GM23338 (cell line): ENCODE measurements at regions not wholly inside any gene's neighbourhood (a gene's known extent, or its start where the extent isn't known, plus 50 kb on each side); places are given as distances from the start of the nearest gene placed in this dataset.

Source experiments
- ATAC-seq: fragments of 200-7000 bp; cut with Tn5 transposase; 3 replicates; pipeline ENCODE4 v1.9.1; 2020
- DNase-seq: peaks from one replicate; pipeline ENCODE4 v3.0.0-alpha.2; 2015; ENCODE audit warnings: low spot score
- H2AFZ ChIP-seq: fragments of 200-600 bp; sonication (generic); 2 replicates; pipeline ENCODE4 v1.8.0; 2016; ENCODE audit warnings: antibody characterized with exemption, mild to moderate bottlenecking, moderate library complexity
- H3F3A ChIP-seq: fragments of 200-600 bp; sonication (generic); replicated peaks from 2 replicates; pipeline ENCODE4 v1.8.0; 2017; ENCODE audit warnings: antibody characterized with exemption, mixed run types, low read depth
- H3K27ac ChIP-seq: fragments of 200-600 bp; sonication (generic); 2 replicates; pipeline ENCODE4 v1.6.1; 2016; ENCODE audit warnings: low read depth
- H3K27me3 ChIP-seq: fragments of 200-600 bp; sonication (generic); 2 replicates; pipeline ENCODE4 v1.8.0; 2016; ENCODE audit warnings: mild to moderate bottlenecking, mixed run types, moderate library complexity; ENCODE audit not compliant: insufficient read depth
- H3K36me3 ChIP-seq: fragments of 200-600 bp; sonication (generic); 2 replicates; pipeline ENCODE4 v1.8.0; 2016; ENCODE audit warnings: mild to moderate bottlenecking; ENCODE audit not compliant: insufficient read depth
- H3K4me1 ChIP-seq: fragments of 200-600 bp; sonication (generic); 2 replicates; pipeline ENCODE4 v1.8.0; 2016; ENCODE audit warnings: mild to moderate bottlenecking, moderate library complexity; ENCODE audit not compliant: insufficient read depth
- H3K4me2 ChIP-seq: fragments of 200-600 bp; sonication (generic); 2 replicates; pipeline ENCODE4 v1.7.1; 2017; ENCODE audit warnings: mixed run types
- H3K4me3 ChIP-seq: fragments of 200-600 bp; sonication (generic); 2 replicates; pipeline ENCODE4 v1.6.1; 2016; ENCODE audit warnings: mixed run types
- H3K79me2 ChIP-seq: fragments of 200-600 bp; sonication (generic); replicated peaks from 2 replicates; pipeline ENCODE4 v1.8.0; 2017; ENCODE audit warnings: mild to moderate bottlenecking; ENCODE audit not compliant: insufficient read depth
- H3K9me2 ChIP-seq: fragments of 200-600 bp; sonication (generic); 2 replicates; pipeline ENCODE4 v1.8.0; 2017; ENCODE audit not compliant: insufficient read depth
- H4K20me1 ChIP-seq: fragments of 200-600 bp; sonication (generic); replicated peaks from 2 replicates; pipeline ENCODE4 v1.8.0; 2017; ENCODE audit warnings: mild to moderate bottlenecking; ENCODE audit not compliant: insufficient read depth
- H3K27ac Mint-ChIP-seq: 2 replicates; pipeline ENCODE4 v1.8.0; 2020; ENCODE audit warnings: inconsistent platforms, mild to moderate bottlenecking, moderate library complexity, mixed read lengths
- H3K27me3 Mint-ChIP-seq: 3 replicates; pipeline ENCODE4 v1.8.0; 2022; ENCODE audit warnings: low read depth, mild to moderate bottlenecking, moderate library complexity, mixed read lengths, inconsistent platforms; ENCODE audit not compliant: insufficient read depth, poor library complexity
- H3K36me3 Mint-ChIP-seq: 3 replicates; pipeline ENCODE4 v1.8.0; 2021; ENCODE audit warnings: low read depth, mild to moderate bottlenecking, inconsistent platforms, moderate library complexity, mixed read lengths
- H3K4me1 Mint-ChIP-seq: 3 replicates; pipeline ENCODE4 v1.8.0; 2020; ENCODE audit warnings: mild to moderate bottlenecking, inconsistent platforms, mixed read lengths
- H3K4me3 Mint-ChIP-seq: 3 replicates; pipeline ENCODE4 v1.8.0; 2021; ENCODE audit warnings: moderate library complexity, mild to moderate bottlenecking, inconsistent platforms, mixed read lengths
- H3K9me3 Mint-ChIP-seq: 3 replicates; pipeline ENCODE4 v1.8.0; 2020; ENCODE audit warnings: moderate library complexity, mild to moderate bottlenecking, inconsistent platforms, mixed read lengths
- CREB1 ChIP-seq: fragments of 250-450 bp; sonication (Bioruptor Pico); IDR thresholded peaks from 2 replicates; pipeline ENCODE4 v1.5.0; 2020; ENCODE audit warnings: low read depth, mild to moderate bottlenecking, moderate library complexity
- CTCF ChIP-seq, 2 experiments: fragments of 200-600 bp in 1 of 2; sonication (generic) in 1 of 2; conservative IDR thresholded peaks; 2 replicates each; pipeline versions ENCODE4 v1.5.1 to v1.6.1; 2016 to 2017; ENCODE audit warnings: antibody characterized with exemption in 2 of 2, low read depth in 2 of 2, mild to moderate bottlenecking in 2 of 2, moderate library complexity in 1 of 2
- EZH2 ChIP-seq: fragments of 200-600 bp; sonication (generic); IDR thresholded peaks from one replicate; pipeline ENCODE4 v1.8.0; 2017; ENCODE audit warnings: antibody characterized with exemption, mild to moderate bottlenecking, low read depth; ENCODE audit not compliant: unreplicated experiment
- JUNB ChIP-seq: IDR thresholded peaks from one replicate; pipeline ENCODE4 v1.6.1; 2016; ENCODE audit warnings: antibody characterized with exemption; ENCODE audit not compliant: unreplicated experiment
- NANOG ChIP-seq: IDR thresholded peaks from 2 replicates; pipeline ENCODE4 v1.6.1; 2016; ENCODE audit warnings: antibody characterized with exemption, borderline replicate concordance
- REST ChIP-seq: IDR thresholded peaks from one replicate; pipeline ENCODE4 v1.6.1; 2018; ENCODE audit warnings: antibody characterized with exemption; ENCODE audit not compliant: unreplicated experiment
- STAT1 ChIP-seq: IDR thresholded peaks from one replicate; pipeline ENCODE4 v1.6.1; 2016; ENCODE audit warnings: antibody characterized with exemption; ENCODE audit not compliant: unreplicated experiment
- ZNF331 ChIP-seq: fragments of 250-450 bp; sonication (Bioruptor Pico); IDR thresholded peaks from 2 replicates; pipeline ENCODE4 v1.5.0; 2020; ENCODE audit warnings: low read depth, mild to moderate bottlenecking, moderate library complexity

GRCh38 chr5:152883066-152883775 is 478.1 kb upstream of the NMUR2 start:
- no peak overlapping the region for H3K4me3 ChIP-seq
- TF ChIP-seq STAT1 (no peak), CTCF (conservative IDR thresholded peaks at IDR 0.05; ENCODE audit: low read depth in 2 of 2) (no peak), EZH2 (no peak), CREB1 (CRISPR knock-in tag) (no peak), ZNF331 (CRISPR knock-in tag) (no peak), JUNB (no peak), REST (no peak)
- no peaks in the 10 kb centered on the region for H4K20me1 ChIP-seq

GRCh38 chr5:152884006-152884405 is 478.9 kb upstream of the NMUR2 start:
- Histone ChIP-seq H3F3A (no peaks in the 10 kb centered on the region), H3K9me2 (no peaks in the 10 kb centered on the region), H3K4me1 (no peaks in the 10 kb centered on the region), H3K79me2 (no peaks in the 10 kb centered on the region), H3K4me2 (no peak overlapping the region), H3K27ac (no peak overlapping the region), H4K20me1 (no peaks in the 10 kb centered on the region), H2AFZ (no peak overlapping the region), H3K27me3 (no peaks in the 10 kb centered on the region), H3K36me3 (no peaks in the 10 kb centered on the region), H3K4me3 (no peak overlapping the region)
- H3K4me3 Mint-ChIP-seq = no peak overlapping the region
- no peaks in the 10 kb centered on the region for H3K36me3 Mint-ChIP-seq
- H3K9me3 Mint-ChIP-seq = no peaks in the 10 kb centered on the region
- ATAC-seq = no peak
- H3K4me1 Mint-ChIP-seq = no peaks in the 10 kb centered on the region
- no peak for DNase-seq
- TF ChIP-seq NANOG (no peak), STAT1 (no peak)
- peaks cover 2% of the 10 kb centered on the region for H3K27me3 Mint-ChIP-seq
- no peak overlapping the region for H3K27ac Mint-ChIP-seq

More at GRCh38 chr5:152883066-152883775, 478.1 kb upstream of the NMUR2 start:
- no peaks in the 10 kb centered on the region for H3K9me2 ChIP-seq
- no peak for ATAC-seq
- Mint-ChIP-seq H3K4me1 (no peaks in the 10 kb centered on the region), H3K4me3 (no peak overlapping the region), H3K9me3 (no peaks in the 10 kb centered on the region), H3K36me3 (no peaks in the 10 kb centered on the region), H3K27me3 (peaks cover 2% of the 10 kb centered on the region), H3K27ac (no peak overlapping the region)
- no peak overlapping the region for H3K27ac ChIP-seq
- H3K4me1 ChIP-seq = no peaks in the 10 kb centered on the region
- H3F3A ChIP-seq = no peaks in the 10 kb centered on the region
- no peaks in the 10 kb centered on the region for H3K79me2 ChIP-seq
- no peak for DNase-seq
- no peak overlapping the region for H3K4me2 ChIP-seq
- H3K36me3 ChIP-seq = no peaks in the 10 kb centered on the region
- no peak overlapping the region for H2AFZ ChIP-seq
- no peaks in the 10 kb centered on the region for H3K27me3 ChIP-seq
